SK-N-SH (cell line): ENCODE measurements at regions not wholly inside any gene's neighbourhood (a gene's known extent, or its start where the extent isn't known, plus 50 kb on each side); places are given as distances from the start of the nearest gene placed in this dataset.

Experiments
- CTCF ChIA-PET: fragments of 300-600, 350-600 bp; formaldehyde crosslinking; extraction: SDS; loops from one replicate; lab custom pipeline; 2021; lab: Yijun Ruan, JAX
- POLR2A ChIA-PET: fragments of 350-600 bp; sonication (Branson Sonifier 250); formaldehyde crosslinking; extraction: SDS; loops from one replicate; lab custom pipeline; 2020; ENCODE audit warnings: antibody characterized with exemption, inconsistent platforms; lab: Yijun Ruan, JAX
- DNase-seq: peaks from one replicate; pipeline ENCODE4 v3.0.0; 2012
- H2AFZ ChIP-seq: fragments of 200-600 bp; sonication (generic); 2 replicates; pipeline ENCODE4 v1.8.1; 2016; ENCODE audit warnings: antibody characterized with exemption, mild to moderate bottlenecking, low read depth
- H3F3A ChIP-seq: fragments of 200-600 bp; sonication (generic); replicated peaks from 2 replicates; pipeline ENCODE3; 2016; ENCODE audit warnings: antibody characterized with exemption, mild to moderate bottlenecking; ENCODE audit not compliant: insufficient read depth
- H3K27ac ChIP-seq, 2 experiments: fragments of 200-500 bp in 1 of 2; fragments of 200-600 bp in 1 of 2; sonication (Bioruptor generic) in 1 of 2; sonication (generic), shearing (Covaris generic) in 1 of 2; 2 replicates each; pipeline versions ENCODE4 v1.5.1 to v1.6.1; 2014 to 2016; ENCODE audit warnings: low read depth in 2 of 2, inconsistent platforms in 1 of 2, low read length in 1 of 2, mild to moderate bottlenecking in 1 of 2, mixed read lengths in 1 of 2
- H3K27me3 ChIP-seq: fragments of 200-600 bp; sonication (generic), shearing (Covaris generic); 2 replicates; pipeline ENCODE4 v1.6.1; 2016; ENCODE audit warnings: mixed run types; ENCODE audit not compliant: insufficient read depth
- H3K36me3 ChIP-seq, 2 experiments: fragments of 200-500 bp in 1 of 2; fragments of 200-600 bp in 1 of 2; sonication (Bioruptor generic) in 1 of 2; sonication (generic) in 1 of 2; replicated peaks in 1 of 2; 2 replicates each; pipeline versions ENCODE3 to v1.5.1; 2014 to 2016; ENCODE audit warnings: low read length in 1 of 2, mild to moderate bottlenecking in 1 of 2; ENCODE audit not compliant: insufficient read depth in 2 of 2, control insufficient read depth in 1 of 2
- H3K4me1 ChIP-seq, 2 experiments: fragments of 200-500 bp in 1 of 2; fragments of 200-600 bp in 1 of 2; sonication (Bioruptor generic) in 1 of 2; sonication (generic), shearing (Covaris generic) in 1 of 2; 2 replicates each; pipeline versions ENCODE4 v1.5.1 to v1.6.1; 2014 to 2016; ENCODE audit warnings: low read depth in 1 of 2, low read length in 1 of 2, mixed run types in 1 of 2; ENCODE audit not compliant: insufficient read depth in 2 of 2, control insufficient read depth in 1 of 2
- H3K4me2 ChIP-seq: fragments of 200-600 bp; sonication (generic), shearing (Covaris generic); 2 replicates; pipeline ENCODE4 v1.6.1; 2017; ENCODE audit warnings: mixed run types
- H3K4me3 ChIP-seq, 2 experiments: fragments of 200-500 bp in 1 of 2; fragments of 200-600 bp in 1 of 2; sonication (Bioruptor generic) in 1 of 2; sonication (generic), shearing (Covaris generic) in 1 of 2; 2 replicates each; pipeline versions ENCODE4 v1.5.1 to v1.8.1; 2014 to 2016; ENCODE audit warnings: low read depth in 2 of 2, inconsistent platforms in 1 of 2, low read length in 1 of 2, mild to moderate bottlenecking in 1 of 2, mixed read lengths in 1 of 2, moderate library complexity in 1 of 2
- H3K79me2 ChIP-seq: fragments of 200-600 bp; sonication (generic); 2 replicates; pipeline ENCODE4 v1.8.1; 2017; ENCODE audit warnings: mild to moderate bottlenecking; ENCODE audit not compliant: insufficient read depth
- H3K9ac ChIP-seq: fragments of 200-600 bp; sonication (generic); 2 replicates; pipeline ENCODE4 v1.6.1; 2017; ENCODE audit warnings: mixed run types
- H3K9me2 ChIP-seq: fragments of 200-600 bp; sonication (generic); 2 replicates; pipeline ENCODE4 v1.6.1; 2017; ENCODE audit warnings: mixed run types
- H3K9me3 ChIP-seq: fragments of 200-600 bp; sonication (generic); 2 replicates; pipeline ENCODE4 v1.6.1; 2017; ENCODE audit warnings: mixed run types, mild to moderate bottlenecking, moderate library complexity
- H4K20me1 ChIP-seq: fragments of 200-600 bp; sonication (generic); 2 replicates; pipeline ENCODE4 v1.6.1; 2017; ENCODE audit warnings: mild to moderate bottlenecking, mixed run types; ENCODE audit not compliant: insufficient read depth
- ELF1 ChIP-seq: IDR thresholded peaks from 2 replicates; pipeline ENCODE4 v1.4.0; 2012
- FOSL2 ChIP-seq: IDR thresholded peaks from 2 replicates; pipeline ENCODE4 v1.4.0; 2012; ENCODE audit warnings: low read depth, mild to moderate bottlenecking, moderate library complexity, borderline replicate concordance
- GABPA ChIP-seq: IDR thresholded peaks from 2 replicates; pipeline ENCODE4 v1.4.0; 2012; ENCODE audit warnings: low read depth, mild to moderate bottlenecking
- MXI1 ChIP-seq: IDR thresholded peaks from 2 replicates; pipeline ENCODE4 v1.6.1; 2012; ENCODE audit warnings: mild to moderate bottlenecking, low read depth, low read length, improper control_type of control experiment
- POLR2AphosphoS5 ChIP-seq: IDR thresholded peaks from 2 replicates; pipeline ENCODE4 v1.6.1; 2012; ENCODE audit warnings: low read depth, low read length
- RAD21 ChIP-seq: IDR thresholded peaks from 2 replicates; pipeline ENCODE4 v1.6.1; 2012; ENCODE audit warnings: mild to moderate bottlenecking, low read length
- RFX5 ChIP-seq: IDR thresholded peaks from 2 replicates; pipeline ENCODE4 v1.6.1; 2012; ENCODE audit warnings: mild to moderate bottlenecking, improper control_type of control experiment, low read length
- RXRA ChIP-seq: IDR thresholded peaks from 2 replicates; pipeline ENCODE4 v1.4.0; 2012; ENCODE audit warnings: low read depth, mild to moderate bottlenecking, borderline replicate concordance
- TCF12 ChIP-seq: IDR thresholded peaks from 2 replicates; pipeline ENCODE4 v1.4.0; 2012
- TEAD4 ChIP-seq: IDR thresholded peaks from 2 replicates; pipeline ENCODE4 v1.4.0; 2012; ENCODE audit warnings: mild to moderate bottlenecking, borderline replicate concordance; ENCODE audit not compliant: insufficient read depth
- YY1 ChIP-seq: IDR thresholded peaks from 2 replicates; pipeline ENCODE4 v1.4.0; 2012; ENCODE audit warnings: low read depth, mild to moderate bottlenecking
- WGBS: methylation state at CpG from one replicate; pipeline ENCODE4 v1.1.6; 2017; ENCODE audit warnings: low lambda C conversion rate; 5-methylcytosine and 5-hydroxymethylcytosine counted together
- TF ChIP-seq, protein P1 (sequence below): IDR thresholded peaks from 2 replicates; pipeline ENCODE4 v1.4.0; 2012; ENCODE audit warnings: low read depth, borderline replicate concordance
- TF ChIP-seq, protein P2 (sequence below): IDR thresholded peaks from 2 replicates; pipeline ENCODE4 v1.4.0; 2012; ENCODE audit warnings: low read depth, borderline replicate concordance

DNA sequence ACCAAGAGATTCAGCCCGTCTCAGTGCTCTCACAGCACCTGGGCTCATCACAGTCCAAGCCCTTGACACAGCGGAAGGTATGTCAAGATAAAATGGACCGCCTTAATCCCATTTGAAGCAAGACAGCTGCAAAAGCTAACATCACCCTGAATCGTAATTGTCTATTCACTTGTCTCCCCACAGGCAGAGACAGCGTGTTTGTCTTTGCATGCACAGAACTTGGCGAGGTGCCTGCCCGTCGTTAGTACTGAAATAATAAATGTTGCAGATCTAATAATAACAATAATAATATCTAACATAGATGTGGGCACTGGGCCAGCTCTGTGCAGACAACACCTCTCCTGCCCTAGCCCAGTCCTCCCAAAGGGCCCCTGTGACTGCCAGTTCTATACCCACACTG lies 271.7 kb downstream of the NPHP4 start:
- ChIA-PET POLR2A (no interaction called here), CTCF (interaction anchor here (0.9 to 1.6 kb wide), 2 partner anchors 25 kb away, joined by 4 to 5 read pairs; no protein-coding TSS in a partner anchor)
- no peak overlapping the region for H3K4me2 ChIP-seq
- H4K20me1 ChIP-seq, result no peaks in the 10 kb centered on the region
- no peaks in the 10 kb centered on the region for H3K9me3 ChIP-seq
- no peak overlapping the region for H3K9ac ChIP-seq
- WGBS, result 40% methylated on average over 8 of the region's 8 CpGs
- no peaks in the 10 kb centered on the region for H3K79me2 ChIP-seq
- H2AFZ ChIP-seq, result no peak overlapping the region
- peaks cover 0 to 32% of the 10 kb centered on the region in 2 experiments; a peak in 1 of 4 replicates for H3K4me1 ChIP-seq
- no peaks in the 10 kb centered on the region for H3K9me2 ChIP-seq
- no peak for DNase-seq
- no peak overlapping the region for H3K4me3 ChIP-seq
- no peaks in the 10 kb centered on the region for H3K27me3 ChIP-seq
- H3K27ac ChIP-seq, result no peak overlapping the region
- H3F3A ChIP-seq, result no peaks in the 10 kb centered on the region
- H3K36me3 ChIP-seq, result no peaks in the 10 kb centered on the region
- no peak for TF ChIP-seq TCF12
- TF ChIP-seq ELF1, result no peak
- no peak for TF ChIP-seq POLR2AphosphoS5
- no peak for TF ChIP-seq MXI1
- TF ChIP-seq, protein P1, sequence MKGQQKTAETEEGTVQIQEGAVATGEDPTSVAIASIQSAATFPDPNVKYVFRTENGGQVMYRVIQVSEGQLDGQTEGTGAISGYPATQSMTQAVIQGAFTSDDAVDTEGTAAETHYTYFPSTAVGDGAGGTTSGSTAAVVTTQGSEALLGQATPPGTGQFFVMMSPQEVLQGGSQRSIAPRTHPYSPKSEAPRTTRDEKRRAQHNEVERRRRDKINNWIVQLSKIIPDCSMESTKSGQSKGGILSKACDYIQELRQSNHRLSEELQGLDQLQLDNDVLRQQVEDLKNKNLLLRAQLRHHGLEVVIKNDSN, result no peak
- no peak for TF ChIP-seq FOSL2

DNA sequence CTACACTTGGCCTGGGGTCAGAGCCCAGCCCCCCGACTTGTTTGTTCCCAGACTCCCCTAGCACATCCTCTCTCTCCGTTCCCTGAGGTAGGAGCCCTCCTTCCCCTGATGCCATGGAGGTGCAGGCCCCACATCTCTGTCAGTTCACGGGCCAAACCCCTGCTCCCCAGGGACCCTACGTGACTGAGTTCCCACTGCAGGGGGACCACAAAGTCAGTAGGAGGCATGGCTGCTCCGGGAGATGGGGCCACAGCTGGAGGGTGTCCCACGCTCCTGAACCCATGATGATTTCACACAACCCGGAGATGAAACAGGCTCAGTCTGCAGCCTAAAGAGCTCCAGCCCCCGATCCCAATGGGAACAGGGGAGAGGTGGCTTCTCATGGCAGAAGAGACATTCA lies 272.2 kb downstream of the NPHP4 start:
- TF ChIP-seq TEAD4, result no peak
- TF ChIP-seq, protein P2, sequence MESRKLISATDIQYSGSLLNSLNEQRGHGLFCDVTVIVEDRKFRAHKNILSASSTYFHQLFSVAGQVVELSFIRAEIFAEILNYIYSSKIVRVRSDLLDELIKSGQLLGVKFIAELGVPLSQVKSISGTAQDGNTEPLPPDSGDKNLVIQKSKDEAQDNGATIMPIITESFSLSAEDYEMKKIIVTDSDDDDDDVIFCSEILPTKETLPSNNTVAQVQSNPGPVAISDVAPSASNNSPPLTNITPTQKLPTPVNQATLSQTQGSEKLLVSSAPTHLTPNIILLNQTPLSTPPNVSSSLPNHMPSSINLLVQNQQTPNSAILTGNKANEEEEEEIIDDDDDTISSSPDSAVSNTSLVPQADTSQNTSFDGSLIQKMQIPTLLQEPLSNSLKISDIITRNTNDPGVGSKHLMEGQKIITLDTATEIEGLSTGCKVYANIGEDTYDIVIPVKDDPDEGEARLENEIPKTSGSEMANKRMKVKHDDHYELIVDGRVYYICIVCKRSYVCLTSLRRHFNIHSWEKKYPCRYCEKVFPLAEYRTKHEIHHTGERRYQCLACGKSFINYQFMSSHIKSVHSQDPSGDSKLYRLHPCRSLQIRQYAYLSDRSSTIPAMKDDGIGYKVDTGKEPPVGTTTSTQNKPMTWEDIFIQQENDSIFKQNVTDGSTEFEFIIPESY, result no peak
- TF ChIP-seq, protein P1, result no peak
- no peak for TF ChIP-seq YY1
- TF ChIP-seq GABPA, result no peak
- no peak for TF ChIP-seq RFX5
- TF ChIP-seq RXRA, result no peak
- no peak for TF ChIP-seq RAD21
- no peak for TF ChIP-seq POLR2AphosphoS5
- TF ChIP-seq, all 33 proteins: peak for 0
- Histone ChIP-seq H3K4me3 (no peak overlapping the region), H3K27me3 (no peaks in the 10 kb centered on the region), H3K9me2 (no peaks in the 10 kb centered on the region), H3K4me1 (peaks cover 0 to 27% of the 10 kb centered on the region in 2 experiments; a peak in 1 of 4 replicates), H3K27ac (no peak overlapping the region), H3K9me3 (no peaks in the 10 kb centered on the region), H3K9ac (no peak overlapping the region), H3K79me2 (no peaks in the 10 kb centered on the region), H2AFZ (no peak overlapping the region), H3K4me2 (no peak overlapping the region), H3F3A (no peaks in the 10 kb centered on the region), H4K20me1 (no peaks in the 10 kb centered on the region), H3K36me3 (no peaks in the 10 kb centered on the region)
- no peak for DNase-seq
- WGBS, result 18% methylated on average over 7 of the region's 8 CpGs
- POLR2A ChIA-PET, result no interaction called here
- CTCF ChIA-PET, result interaction anchor here (1.1 to 1.6 kb wide), 2 partner anchors 11 to 25 kb away, joined by 4 to 5 read pairs; no protein-coding TSS in a partner anchor
